HepG2 (cell line): ENCODE measurements at regions not wholly inside any gene's neighbourhood (a gene's known extent, or its start where the extent isn't known, plus 50 kb on each side); places are given as distances from the start of the nearest gene placed in this dataset.

Experiments used
- ATAC-seq: fragments of 200-7000 bp; cut with Tn5 transposase; 3 replicates; pipeline ENCODE4 v1.9.1; 2020; ENCODE audit warnings: mild to moderate bottlenecking, moderate library complexity
- BruUV-seq: library from RNA; stranded (reverse); fragments of 400-500 nt; replicated peaks from 2 replicates; lab custom pipeline; 2021; lab: Mats Ljungman, UMichigan
- CTCF ChIA-PET: fragments of 300-600 bp; formaldehyde crosslinking; extraction: SDS; loops from one replicate; lab custom pipeline; 2021; ENCODE audit warnings: low total read pairs, inconsistent platforms, low intra/inter-chr PET ratio; lab: Yijun Ruan, JAX
- POLR2A ChIA-PET: fragments of 350-600 bp; sonication (Branson Sonifier 250); formaldehyde crosslinking; loops from one replicate; lab custom pipeline; 2020; ENCODE audit warnings: antibody characterized with exemption, inconsistent platforms; lab: Yijun Ruan, JAX
- DNase-seq: peaks from one replicate; pipeline ENCODE4 v3.0.0-alpha.2; 2015; ENCODE audit warnings: low spot score
- FAIRE-seq: peaks from 3 replicates; lab custom pipeline; 2011; peaks lifted over from hg19 to GRCh38; lab: Jason Lieb, UNC
- H2AFZ ChIP-seq: one replicate; pipeline ENCODE4 v1.6.1; 2011; ENCODE audit warnings: low read length, inconsistent platforms
- H3K27ac ChIP-seq: fragments of 300-600 bp; 3 replicates; pipeline ENCODE4 v1.8.0; 2011; ENCODE audit warnings: mixed run types, mild to moderate bottlenecking, mixed read lengths, low read length, inconsistent platforms; ENCODE audit not compliant: insufficient read depth; ENCODE audit errors: extremely low read length
- H3K27me3 ChIP-seq, 2 experiments: fragments of 200-600 bp in 1 of 2; 2 replicates in 1 of 2; 3 replicates in 1 of 2; pipeline versions ENCODE4 v1.6.0 to v1.8.0; 2011; ENCODE audit warnings: low read length in 2 of 2, mild to moderate bottlenecking in 2 of 2, moderate library complexity in 2 of 2, inconsistent platforms in 1 of 2; ENCODE audit not compliant: insufficient read depth in 2 of 2, control insufficient read depth in 1 of 2
- H3K36me3 ChIP-seq, 2 experiments: fragments of 200-600 bp in 1 of 2; replicated peaks in 1 of 2; 2 replicates in 1 of 2; 3 replicates in 1 of 2; pipeline versions ENCODE4 v1.5.1 to v1.8.0; 2011; ENCODE audit warnings: low read length in 2 of 2, inconsistent platforms in 1 of 2; ENCODE audit not compliant: insufficient read depth in 2 of 2, control insufficient read depth in 1 of 2
- H3K4me1 ChIP-seq: 2 replicates; pipeline ENCODE4 v1.5.1; 2012; ENCODE audit warnings: low read length, inconsistent platforms; ENCODE audit not compliant: insufficient read depth
- H3K4me2 ChIP-seq: 2 replicates; pipeline ENCODE4 v1.6.0; 2011; ENCODE audit warnings: low read depth, low read length, inconsistent platforms
- H3K4me3 ChIP-seq, 3 experiments: fragments of 200-600 bp in 1 of 3; sonication (generic), shearing (Covaris generic) in 1 of 3; replicated peaks in 1 of 3; 2 replicates each; pipeline ENCODE4 v1.5.1; 2011 to 2016; ENCODE audit warnings: low read length in 3 of 3, inconsistent platforms in 2 of 3, low read depth in 2 of 3, mild to moderate bottlenecking in 2 of 3, control low read depth in 1 of 3, mixed read lengths in 1 of 3; ENCODE audit not compliant: insufficient read depth in 1 of 3
- H3K79me2 ChIP-seq: one replicate; pipeline ENCODE4 v1.6.1; 2011; ENCODE audit warnings: low read length, inconsistent platforms; ENCODE audit not compliant: insufficient read depth
- H3K9ac ChIP-seq: 2 replicates; pipeline ENCODE4 v1.6.0; 2011; ENCODE audit warnings: mild to moderate bottlenecking, low read depth, low read length, inconsistent platforms; ENCODE audit not compliant: insufficient read depth
- H3K9me3 ChIP-seq: 2 replicates; pipeline ENCODE4 v1.5.1; 2012; ENCODE audit warnings: mild to moderate bottlenecking, low read length
- H4K20me1 ChIP-seq: 2 replicates; pipeline ENCODE4 v1.6.0; 2011; ENCODE audit warnings: inconsistent platforms, mild to moderate bottlenecking, low read length, moderate library complexity; ENCODE audit not compliant: insufficient read depth
- CBX2 ChIP-seq, 2 experiments: fragments of 200-600 bp in 1 of 2; sonication (generic); formaldehyde crosslinking in 1 of 2; IDR thresholded peaks; 2 replicates each; pipeline versions ENCODE4 v1.7.0 to v1.8.1; 2018 to 2022; ENCODE audit warnings: low read depth in 2 of 2, low read length in 1 of 2, mild to moderate bottlenecking in 1 of 2, missing genetic modification reagents in 1 of 2
- MED1 ChIP-seq: sonication (generic); formaldehyde crosslinking; IDR thresholded peaks from 2 replicates; pipeline ENCODE4 v1.4.0; 2020; ENCODE audit warnings: missing genetic modification reagents
- NBN ChIP-seq: fragments of 450-650 bp; conservative IDR thresholded peaks from 2 replicates; pipeline ENCODE4 v1.6.1; 2017
- PBX3 ChIP-seq: sonication (generic); formaldehyde crosslinking; IDR thresholded peaks from 2 replicates; pipeline ENCODE4 v1.8.1; 2023; ENCODE audit warnings: missing genetic modification reagents, inconsistent platforms, borderline replicate concordance
- SMYD3 ChIP-seq: sonication (generic); formaldehyde crosslinking; IDR thresholded peaks from 2 replicates; pipeline ENCODE4 v1.8.1; 2023; ENCODE audit warnings: mild to moderate bottlenecking, missing genetic modification reagents
- TBX2 ChIP-seq: sonication (generic); formaldehyde crosslinking; IDR thresholded peaks from 2 replicates; pipeline ENCODE4 v1.5.0; 2020; ENCODE audit warnings: missing genetic modification reagents, mild to moderate bottlenecking, borderline replicate concordance
- THYN1 ChIP-seq: sonication (generic); formaldehyde crosslinking; IDR thresholded peaks from 2 replicates; pipeline ENCODE4 v1.8.1; 2023; ENCODE audit warnings: low read depth, mild to moderate bottlenecking, moderate library complexity, missing genetic modification reagents, borderline replicate concordance
- ZNF704 ChIP-seq: sonication (generic); formaldehyde crosslinking; IDR thresholded peaks from 2 replicates; pipeline ENCODE4 v1.8.1; 2023; ENCODE audit warnings: mild to moderate bottlenecking, inconsistent platforms, moderate library complexity, missing genetic modification reagents, borderline replicate concordance
- WGBS: methylation state at CpG from one replicate; pipeline ENCODE4 v1.1.6; 2017; ENCODE audit warnings: low lambda C conversion rate; 5-methylcytosine and 5-hydroxymethylcytosine counted together
- in situ Hi-C: cut with HindIII; loops from 2 replicates; pipeline ENCODE4 v1.10.0; 2017; ENCODE audit warnings: low pct_unique_long_range_greater_than_20kb; ENCODE audit not compliant: extremely low pct_ligation_motif_present
- intact Hi-C: fragments of 100-400 bp; cut with micrococcal nuclease; formaldehyde crosslinking; loops from one replicate; pipeline ENCODE4 v1.10.0; 2022; ENCODE audit not compliant: unreplicated experiment
- TF ChIP-seq, protein P1 (sequence below): sonication (generic); formaldehyde crosslinking; IDR thresholded peaks from 2 replicates; pipeline ENCODE4 v1.5.0; 2020; ENCODE audit warnings: mild to moderate bottlenecking, missing genetic modification reagents
- TF ChIP-seq, protein P2 (sequence below): sonication (generic); formaldehyde crosslinking; IDR thresholded peaks from 2 replicates; pipeline ENCODE4 v1.5.0; 2020; ENCODE audit warnings: mild to moderate bottlenecking, missing genetic modification reagents
- TF ChIP-seq, protein P3 (sequence below): sonication (generic); formaldehyde crosslinking; IDR thresholded peaks from 2 replicates; pipeline ENCODE4 v1.4.0; 2020; ENCODE audit warnings: missing genetic modification reagents

DNA sequence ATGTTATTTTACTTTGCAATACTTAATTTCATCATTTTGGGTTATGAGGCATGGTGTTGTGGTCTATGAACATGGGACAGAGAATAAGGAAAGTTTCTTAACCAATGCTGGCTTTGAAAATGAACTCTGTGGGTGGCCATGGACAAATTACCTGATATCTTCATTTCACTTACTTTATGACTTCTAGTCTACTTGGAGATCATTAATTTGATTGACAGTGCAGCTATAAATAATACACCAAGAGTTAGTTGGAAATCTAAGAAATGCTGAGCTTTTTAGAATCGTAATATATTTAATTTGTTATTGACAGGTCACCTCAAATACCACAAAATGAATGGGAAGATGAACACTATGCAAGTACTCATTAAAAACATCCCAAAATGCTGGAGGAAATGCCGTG is 140.4 kb downstream of the CENPW start:
- no peak overlapping the region for H3K27ac ChIP-seq
- in situ Hi-C loops = no loop called here
- ATAC-seq (no peak), FAIRE-seq (no peak), DNase-seq (no peak)
- no peak overlapping the region for H3K4me3 ChIP-seq
- H3K4me1 ChIP-seq = no peaks in the 10 kb centered on the region
- CTCF ChIA-PET = no interaction called here
- H3K9ac ChIP-seq = no peak overlapping the region
- H3K79me2 ChIP-seq = no peaks in the 10 kb centered on the region
- POLR2A ChIA-PET = no interaction called here
- WGBS = 3% methylated on average over 2 of the region's 2 CpGs
- H4K20me1 ChIP-seq = no peaks in the 10 kb centered on the region
- no peaks in the 10 kb centered on the region for H3K36me3 ChIP-seq
- no peaks in the 10 kb centered on the region for H3K27me3 ChIP-seq
- H3K9me3 ChIP-seq = no peaks in the 10 kb centered on the region
- no TSS peak for BruUV-seq
- H3K4me2 ChIP-seq = no peak overlapping the region
- H2AFZ ChIP-seq = no peak overlapping the region
- intact Hi-C loops = no loop called here
- no peak for TF ChIP-seq SMYD3 (CRISPR knock-in tag)
- TF ChIP-seq, protein P1, sequence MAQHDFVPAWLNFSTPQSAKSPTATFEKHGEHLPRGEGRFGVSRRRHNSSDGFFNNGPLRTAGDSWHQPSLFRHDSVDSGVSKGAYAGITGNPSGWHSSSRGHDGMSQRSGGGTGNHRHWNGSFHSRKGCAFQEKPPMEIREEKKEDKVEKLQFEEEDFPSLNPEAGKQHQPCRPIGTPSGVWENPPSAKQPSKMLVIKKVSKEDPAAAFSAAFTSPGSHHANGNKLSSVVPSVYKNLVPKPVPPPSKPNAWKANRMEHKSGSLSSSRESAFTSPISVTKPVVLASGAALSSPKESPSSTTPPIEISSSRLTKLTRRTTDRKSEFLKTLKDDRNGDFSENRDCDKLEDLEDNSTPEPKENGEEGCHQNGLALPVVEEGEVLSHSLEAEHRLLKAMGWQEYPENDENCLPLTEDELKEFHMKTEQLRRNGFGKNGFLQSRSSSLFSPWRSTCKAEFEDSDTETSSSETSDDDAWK (CRISPR knock-in tag) = no peak
- TF ChIP-seq, protein P2, sequence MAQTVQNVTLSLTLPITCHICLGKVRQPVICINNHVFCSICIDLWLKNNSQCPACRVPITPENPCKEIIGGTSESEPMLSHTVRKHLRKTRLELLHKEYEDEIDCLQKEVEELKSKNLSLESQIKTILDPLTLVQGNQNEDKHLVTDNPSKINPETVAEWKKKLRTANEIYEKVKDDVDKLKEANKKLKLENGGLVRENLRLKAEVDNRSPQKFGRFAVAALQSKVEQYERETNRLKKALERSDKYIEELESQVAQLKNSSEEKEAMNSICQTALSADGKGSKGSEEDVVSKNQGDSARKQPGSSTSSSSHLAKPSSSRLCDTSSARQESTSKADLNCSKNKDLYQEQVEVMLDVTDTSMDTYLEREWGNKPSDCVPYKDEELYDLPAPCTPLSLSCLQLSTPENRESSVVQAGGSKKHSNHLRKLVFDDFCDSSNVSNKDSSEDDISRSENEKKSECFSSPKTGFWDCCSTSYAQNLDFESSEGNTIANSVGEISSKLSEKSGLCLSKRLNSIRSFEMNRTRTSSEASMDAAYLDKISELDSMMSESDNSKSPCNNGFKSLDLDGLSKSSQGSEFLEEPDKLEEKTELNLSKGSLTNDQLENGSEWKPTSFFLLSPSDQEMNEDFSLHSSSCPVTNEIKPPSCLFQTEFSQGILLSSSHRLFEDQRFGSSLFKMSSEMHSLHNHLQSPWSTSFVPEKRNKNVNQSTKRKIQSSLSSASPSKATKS = no peak
- TF ChIP-seq ZNF704 (CRISPR knock-in tag) = no peak
- no peak for TF ChIP-seq CBX2 (IDR thresholded peaks at IDR 0.05; ENCODE audit: low read depth, low read length)
- no peak for TF ChIP-seq CBX2 (CRISPR knock-in tag; IDR thresholded peaks at IDR 0.05; ENCODE audit: low read depth)
- TF ChIP-seq, protein P3, sequence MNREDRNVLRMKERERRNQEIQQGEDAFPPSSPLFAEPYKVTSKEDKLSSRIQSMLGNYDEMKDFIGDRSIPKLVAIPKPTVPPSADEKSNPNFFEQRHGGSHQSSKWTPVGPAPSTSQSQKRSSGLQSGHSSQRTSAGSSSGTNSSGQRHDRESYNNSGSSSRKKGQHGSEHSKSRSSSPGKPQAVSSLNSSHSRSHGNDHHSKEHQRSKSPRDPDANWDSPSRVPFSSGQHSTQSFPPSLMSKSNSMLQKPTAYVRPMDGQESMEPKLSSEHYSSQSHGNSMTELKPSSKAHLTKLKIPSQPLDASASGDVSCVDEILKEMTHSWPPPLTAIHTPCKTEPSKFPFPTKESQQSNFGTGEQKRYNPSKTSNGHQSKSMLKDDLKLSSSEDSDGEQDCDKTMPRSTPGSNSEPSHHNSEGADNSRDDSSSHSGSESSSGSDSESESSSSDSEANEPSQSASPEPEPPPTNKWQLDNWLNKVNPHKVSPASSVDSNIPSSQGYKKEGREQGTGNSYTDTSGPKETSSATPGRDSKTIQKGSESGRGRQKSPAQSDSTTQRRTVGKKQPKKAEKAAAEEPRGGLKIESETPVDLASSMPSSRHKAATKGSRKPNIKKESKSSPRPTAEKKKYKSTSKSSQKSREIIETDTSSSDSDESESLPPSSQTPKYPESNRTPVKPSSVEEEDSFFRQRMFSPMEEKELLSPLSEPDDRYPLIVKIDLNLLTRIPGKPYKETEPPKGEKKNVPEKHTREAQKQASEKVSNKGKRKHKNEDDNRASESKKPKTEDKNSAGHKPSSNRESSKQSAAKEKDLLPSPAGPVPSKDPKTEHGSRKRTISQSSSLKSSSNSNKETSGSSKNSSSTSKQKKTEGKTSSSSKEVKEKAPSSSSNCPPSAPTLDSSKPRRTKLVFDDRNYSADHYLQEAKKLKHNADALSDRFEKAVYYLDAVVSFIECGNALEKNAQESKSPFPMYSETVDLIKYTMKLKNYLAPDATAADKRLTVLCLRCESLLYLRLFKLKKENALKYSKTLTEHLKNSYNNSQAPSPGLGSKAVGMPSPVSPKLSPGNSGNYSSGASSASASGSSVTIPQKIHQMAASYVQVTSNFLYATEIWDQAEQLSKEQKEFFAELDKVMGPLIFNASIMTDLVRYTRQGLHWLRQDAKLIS (CRISPR knock-in tag) = no peak
- TF ChIP-seq MED1 (CRISPR knock-in tag) = no peak
- TF ChIP-seq TBX2 (CRISPR knock-in tag) = no peak
- TF ChIP-seq PBX3 (CRISPR knock-in tag) = no peak
- TF ChIP-seq THYN1 (CRISPR knock-in tag) = no peak
- no peak for TF ChIP-seq NBN
